Left ventricle myocardium inferior (tissue), 1 donor: ENCODE measurements at regions not wholly inside any gene's neighbourhood (a gene's known extent, or its start where the extent isn't known, plus 50 kb on each side); places are given as distances from the start of the nearest gene placed in this dataset.
"Not testable (repeated sequence)": the region's sequence is repeated elsewhere in the genome, so short reads cannot be mapped to it uniquely, and the experiment has no call there.

ENCODE experiments used
- DNase-seq: peaks from one replicate; pipeline ENCODE4 v3.0.0-alpha.2; 2020
- H3K27ac ChIP-seq: fragments of 200-600 bp; replicated peaks from 2 replicates; pipeline ENCODE4 v1.8.0; 2021
- H3K27me3 ChIP-seq: fragments of 200-600 bp; 2 replicates; pipeline ENCODE4 v1.8.0; 2021; ENCODE audit warnings: low read depth
- H3K36me3 ChIP-seq: fragments of 200-600 bp; 2 replicates; pipeline ENCODE4 v1.8.0; 2021
- H3K4me1 ChIP-seq: fragments of 200-600 bp; 2 replicates; pipeline ENCODE4 v1.8.0; 2021
- H3K4me3 ChIP-seq: fragments of 200-600 bp; 2 replicates; pipeline ENCODE4 v1.8.0; 2021; ENCODE audit warnings: mild to moderate bottlenecking, moderate library complexity
- H3K9me3 ChIP-seq: fragments of 200-600 bp; replicated peaks from 2 replicates; pipeline ENCODE4 v1.8.0; 2021
- intact Hi-C: fragments of 100-400 bp; cut with micrococcal nuclease; formaldehyde crosslinking; loops from one replicate; pipeline ENCODE4 v1.11.0; 2022
- TF ChIP-seq, protein P1 (sequence below): fragments of 200-600 bp; IDR thresholded peaks from 2 replicates; pipeline ENCODE4 v1.8.0; 2021; ENCODE audit warnings: antibody characterized with exemption, mild to moderate bottlenecking, borderline replicate concordance
- donor health status: DM: no; HTN: yes; CAD: no; lungs with severe emphysema.

DNA sequence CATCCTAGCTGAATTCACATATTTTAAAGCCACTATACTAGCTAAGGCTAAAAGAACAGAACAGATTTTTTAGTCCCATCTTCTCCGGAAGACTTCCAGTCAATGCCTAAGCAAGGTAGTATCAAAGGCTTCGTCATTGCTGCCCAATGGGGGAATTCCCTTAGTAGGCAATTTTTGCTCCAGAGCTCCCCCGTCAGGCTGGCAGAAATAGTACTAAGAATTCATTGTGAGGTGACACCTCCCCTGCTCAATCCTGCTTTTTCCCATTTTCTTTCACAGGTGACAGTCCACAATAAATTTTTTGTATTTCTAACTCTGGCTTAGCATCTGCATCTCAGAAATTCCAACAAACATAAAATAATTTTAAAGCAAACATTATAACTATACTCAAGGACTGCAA, 52.8 kb upstream of the SRSF6 start:
- intact Hi-C loops, result no loop called here
- no peaks in the 10 kb centered on the region for H3K36me3 ChIP-seq
- no peak for DNase-seq
- peaks cover 26% of the 10 kb centered on the region for H3K9me3 ChIP-seq
- no peak overlapping the region for H3K4me3 ChIP-seq
- TF ChIP-seq, protein P1, sequence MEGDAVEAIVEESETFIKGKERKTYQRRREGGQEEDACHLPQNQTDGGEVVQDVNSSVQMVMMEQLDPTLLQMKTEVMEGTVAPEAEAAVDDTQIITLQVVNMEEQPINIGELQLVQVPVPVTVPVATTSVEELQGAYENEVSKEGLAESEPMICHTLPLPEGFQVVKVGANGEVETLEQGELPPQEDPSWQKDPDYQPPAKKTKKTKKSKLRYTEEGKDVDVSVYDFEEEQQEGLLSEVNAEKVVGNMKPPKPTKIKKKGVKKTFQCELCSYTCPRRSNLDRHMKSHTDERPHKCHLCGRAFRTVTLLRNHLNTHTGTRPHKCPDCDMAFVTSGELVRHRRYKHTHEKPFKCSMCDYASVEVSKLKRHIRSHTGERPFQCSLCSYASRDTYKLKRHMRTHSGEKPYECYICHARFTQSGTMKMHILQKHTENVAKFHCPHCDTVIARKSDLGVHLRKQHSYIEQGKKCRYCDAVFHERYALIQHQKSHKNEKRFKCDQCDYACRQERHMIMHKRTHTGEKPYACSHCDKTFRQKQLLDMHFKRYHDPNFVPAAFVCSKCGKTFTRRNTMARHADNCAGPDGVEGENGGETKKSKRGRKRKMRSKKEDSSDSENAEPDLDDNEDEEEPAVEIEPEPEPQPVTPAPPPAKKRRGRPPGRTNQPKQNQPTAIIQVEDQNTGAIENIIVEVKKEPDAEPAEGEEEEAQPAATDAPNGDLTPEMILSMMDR, result no peak
- no peak overlapping the region for H3K27ac ChIP-seq
- no peaks in the 10 kb centered on the region for H3K4me1 ChIP-seq
- H3K27me3 ChIP-seq, result peaks cover 56% of the 10 kb centered on the region

DNA sequence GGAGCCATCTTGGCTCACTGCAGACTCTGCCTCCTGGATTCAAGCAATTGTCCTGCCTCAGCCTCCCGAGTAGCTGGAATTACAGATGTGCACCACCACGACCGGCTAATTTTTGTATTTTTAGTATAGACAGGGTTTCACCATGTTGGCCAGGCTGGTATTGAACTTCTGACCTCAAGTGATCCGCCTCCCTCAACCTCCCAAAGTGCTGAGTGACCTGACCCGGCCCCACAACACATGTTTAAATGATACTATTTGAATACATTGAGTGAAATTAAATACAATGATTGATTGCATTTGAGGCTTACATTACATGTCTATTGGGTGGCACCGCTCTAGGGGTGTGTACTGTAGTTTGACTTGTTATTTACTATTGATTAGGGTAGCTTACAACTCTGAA, 56.8 kb upstream of the SRSF6 start:
- H3K4me1 ChIP-seq, H3K27ac ChIP-seq, H3K9me3 ChIP-seq, H3K4me3 ChIP-seq, DNase-seq, H3K36me3 ChIP-seq, intact Hi-C loops: not testable (repeated sequence)
- peaks cover 27% of the 10 kb centered on the region for H3K27me3 ChIP-seq

DNA sequence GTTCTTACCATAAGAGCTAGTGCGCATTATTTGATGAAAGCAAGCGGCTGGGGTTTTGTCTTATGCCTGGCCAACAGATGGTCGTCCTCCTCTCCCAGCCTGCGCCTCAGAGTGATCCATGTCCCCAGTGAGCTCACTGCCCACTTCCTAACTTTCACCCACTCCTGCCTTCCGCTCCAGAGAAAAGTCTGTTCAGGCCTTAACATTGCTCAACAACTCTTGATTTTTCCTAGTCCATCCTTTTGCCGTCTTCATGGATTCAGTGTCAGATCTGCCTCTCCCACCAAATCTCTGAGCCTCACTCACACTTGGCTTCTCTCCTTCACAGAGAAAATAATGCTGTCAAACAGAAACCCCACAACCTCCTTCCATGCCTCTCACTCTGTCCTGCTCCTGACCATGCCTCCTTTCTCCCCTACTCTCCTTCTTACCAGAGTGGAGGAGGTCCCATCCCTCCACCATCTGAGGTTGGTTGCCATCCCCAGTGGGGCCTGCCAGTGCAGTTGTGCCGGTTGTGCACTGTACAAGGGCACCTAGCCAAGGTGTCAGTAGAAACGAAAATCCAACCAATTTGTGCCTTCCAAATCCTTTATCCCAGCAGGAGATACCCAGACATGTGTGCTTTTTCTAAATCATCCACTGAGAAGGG, 58.9 kb upstream of the SRSF6 start:
- Histone ChIP-seq H3K9me3 (peaks cover 2% of the 10 kb centered on the region), H3K4me3 (no peak overlapping the region), H3K36me3 (no peaks in the 10 kb centered on the region), H3K27ac (no peak overlapping the region), H3K4me1 (no peaks in the 10 kb centered on the region), H3K27me3 (peaks cover 27% of the 10 kb centered on the region)
- intact Hi-C loops, result no loop called here
- TF ChIP-seq, protein P1, result no peak
- no peak for DNase-seq

DNA sequence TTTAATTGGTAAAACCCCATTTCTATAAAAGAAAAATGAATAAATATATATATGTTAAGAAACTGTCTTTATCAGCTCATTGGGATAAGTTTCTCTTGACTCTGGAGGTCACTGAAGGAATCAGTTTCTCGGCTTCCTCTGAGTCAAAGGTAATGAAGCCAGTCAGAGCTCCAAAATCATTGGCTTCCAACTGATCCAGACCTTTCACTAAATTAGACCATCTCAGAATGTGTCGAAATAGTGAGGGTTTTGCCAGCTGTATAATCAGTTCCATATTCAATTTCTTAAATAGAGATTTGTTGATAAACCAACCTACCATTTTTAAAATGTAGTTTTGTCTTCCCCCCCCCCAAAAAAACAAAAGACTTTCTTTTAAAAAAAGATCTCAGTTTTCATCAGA, 60.5 kb upstream of the SRSF6 start:
- intact Hi-C loops, result no loop called here
- Histone ChIP-seq H3K9me3 (peaks cover 7% of the 10 kb centered on the region), H3K4me3 (no peak overlapping the region), H3K27me3 (peaks cover 43% of the 10 kb centered on the region), H3K27ac (no peak overlapping the region), H3K4me1 (no peaks in the 10 kb centered on the region), H3K36me3 (no peaks in the 10 kb centered on the region)
- TF ChIP-seq, protein P1, result no peak
- no peak for DNase-seq

DNA sequence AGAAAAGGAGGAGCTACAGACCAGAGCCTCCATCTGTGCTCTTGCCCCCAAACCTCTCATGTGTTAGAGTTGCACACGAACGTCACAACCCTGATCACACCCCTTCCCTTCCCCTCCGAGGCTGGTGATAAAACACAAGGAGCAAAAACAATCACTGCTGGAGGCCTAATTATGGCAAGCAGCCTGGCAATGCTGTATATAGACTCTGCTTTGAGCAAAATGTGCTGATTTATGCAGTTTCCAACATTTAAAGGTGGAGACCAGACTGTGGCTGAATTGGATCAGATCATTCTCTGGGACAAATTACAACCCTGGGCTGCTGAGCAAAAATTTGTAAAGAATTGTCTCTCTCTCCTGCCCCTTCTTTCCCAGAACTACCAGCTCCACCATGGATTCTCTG, 64.6 kb upstream of the SRSF6 start:
- intact Hi-C loops, result no loop called here
- Histone ChIP-seq H3K27ac (no peak overlapping the region), H3K4me3 (no peak overlapping the region), H3K9me3 (peaks cover 7% of the 10 kb centered on the region), H3K27me3 (peaks cover 64% of the 10 kb centered on the region), H3K4me1 (no peaks in the 10 kb centered on the region), H3K36me3 (no peaks in the 10 kb centered on the region)
- DNase-seq, result no peak
- TF ChIP-seq, protein P1, result no peak

DNA sequence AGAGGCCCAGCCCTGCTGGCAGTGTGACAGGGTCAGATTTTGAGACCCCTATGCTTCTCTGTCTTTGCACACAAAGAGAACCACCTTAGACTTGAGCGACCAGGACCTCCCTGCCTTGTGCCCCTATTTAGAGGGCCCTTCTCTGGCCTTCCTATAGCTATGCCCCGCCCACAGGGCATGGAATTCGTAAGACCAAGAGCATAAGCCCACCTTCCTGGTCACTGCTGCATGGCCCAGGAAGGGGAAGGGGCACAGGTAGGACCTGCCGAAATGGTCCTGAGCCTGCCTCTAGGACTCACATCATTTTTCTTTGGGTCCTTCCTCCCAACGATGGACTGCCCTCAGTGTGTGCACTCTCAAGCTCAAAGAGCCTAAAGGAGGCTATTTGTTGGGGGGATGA, 65.1 kb upstream of the SRSF6 start:
- peaks cover 7% of the 10 kb centered on the region for H3K9me3 ChIP-seq
- peaks cover 60% of the 10 kb centered on the region for H3K27me3 ChIP-seq
- no peaks in the 10 kb centered on the region for H3K36me3 ChIP-seq
- H3K27ac ChIP-seq, result no peak overlapping the region
- DNase-seq, result no peak
- intact Hi-C loops, result no loop called here
- TF ChIP-seq, protein P1, result no peak
- no peaks in the 10 kb centered on the region for H3K4me1 ChIP-seq
- no peak overlapping the region for H3K4me3 ChIP-seq
